A549 (cell line): ENCODE measurements at regions not wholly inside any gene's neighbourhood (a gene's known extent, or its start where the extent isn't known, plus 50 kb on each side); places are given as distances from the start of the nearest gene placed in this dataset.

Source experiments
- BHLHE40 ChIP-seq: IDR thresholded peaks from 2 replicates; pipeline ENCODE4 v1.6.1; 2012; ENCODE audit warnings: low read depth, low read length, inconsistent platforms
- CTCF ChIP-seq: fragments of >200 bp; sonication (Bioruptor Twin); formaldehyde crosslinking; IDR thresholded peaks from 3 replicates; pipeline ENCODE4 v1.5.1; 2016
- EP300 ChIP-seq, 2 experiments: fragments of >200 bp; sonication (Bioruptor Twin); formaldehyde crosslinking; IDR thresholded peaks; 2 replicates in 1 of 2; 3 replicates in 1 of 2; pipeline ENCODE4 v1.6.1; 2016 to 2017
- HMGXB4 ChIP-seq: fragments of 250-450 bp; sonication (Bioruptor Pico); IDR thresholded peaks from 2 replicates; pipeline ENCODE4 v1.5.0; 2021; ENCODE audit warnings: mild to moderate bottlenecking, moderate library complexity, borderline replicate concordance
- MYC ChIP-seq: IDR thresholded peaks from 2 replicates; pipeline ENCODE4 v1.6.1; 2012; ENCODE audit warnings: mild to moderate bottlenecking, inconsistent platforms, low read length, improper control_type of control experiment, borderline replicate concordance
- NFE2L2 ChIP-seq: fragments of 150-350 bp; conservative IDR thresholded peaks from 2 replicates; pipeline ENCODE4 v1.6.1; 2014; ENCODE audit warnings: low read length
- NPAS2 ChIP-seq: fragments of 250-450 bp; sonication (Bioruptor Pico); IDR thresholded peaks from 2 replicates; pipeline ENCODE4 v1.8.0; 2022; ENCODE audit warnings: mild to moderate bottlenecking, moderate library complexity, borderline replicate concordance
- POLR2A ChIP-seq: IDR thresholded peaks from 2 replicates; pipeline ENCODE4 v1.6.1; 2012; ENCODE audit warnings: mild to moderate bottlenecking, low read length
- POLR2AphosphoS2 ChIP-seq: conservative IDR thresholded peaks from 2 replicates; pipeline ENCODE4 v1.6.1; 2012; ENCODE audit warnings: low read length, improper control_type of control experiment, inconsistent platforms
- RAD21 ChIP-seq, 2 experiments: fragments of >200 bp in 1 of 2; sonication (Bioruptor Twin) in 1 of 2; formaldehyde crosslinking in 1 of 2; IDR thresholded peaks in 1 of 2; conservative IDR thresholded peaks in 1 of 2; 2 replicates in 1 of 2; 3 replicates in 1 of 2; pipeline ENCODE4 v1.6.1; 2012 to 2018; ENCODE audit warnings: inconsistent platforms in 1 of 2
- REST ChIP-seq: fragments of 200-600 bp; sonication (generic); IDR thresholded peaks from 2 replicates; pipeline ENCODE4 v1.6.1; 2016; ENCODE audit warnings: antibody characterized with exemption, mild to moderate bottlenecking, moderate library complexity
- SMC3 ChIP-seq: fragments of >200 bp; sonication (Bioruptor Twin); formaldehyde crosslinking; IDR thresholded peaks from 3 replicates; pipeline ENCODE4 v1.6.1; 2018; ENCODE audit warnings: inconsistent platforms

GRCh38 chr3:159839561-159840379, 148.9 kb upstream of the IL12A start, which contains the start of gene SCHIP1:
- no peak for TF ChIP-seq CTCF
- no peak for TF ChIP-seq POLR2A
- TF ChIP-seq POLR2AphosphoS2, result no peak
- TF ChIP-seq SMC3, result no peak
- TF ChIP-seq RAD21 (conservative IDR thresholded peaks at IDR 0.05 in 1 of 2, IDR thresholded peaks at IDR 0.05 in 1 of 2), result no peak
- no peak for TF ChIP-seq MYC
- TF ChIP-seq NPAS2, result no peak
- TF ChIP-seq REST, result no peak
- TF ChIP-seq HMGXB4 (CRISPR knock-in tag), result no peak
- no peak for TF ChIP-seq BHLHE40
- no peak for TF ChIP-seq NFE2L2
- TF ChIP-seq EP300 (IDR thresholded peaks at IDR 0.05), result no peak
